ENCODE measurements at regions not wholly inside any gene's neighbourhood (a gene's known extent, or its start where the extent isn't known, plus 50 kb on each side); places are given as distances from the start of the nearest gene placed in this dataset.

- TF ChIP-seq POLR2A (IDR thresholded peaks at IDR 0.05) (no peak), POLR2AphosphoS5 (IDR thresholded peaks at IDR 0.05) (no peak), CTCF (IDR thresholded peaks at IDR 0.05) (no peak), EP300 (IDR thresholded peaks at IDR 0.05) (no peak)
Measured at GRCh38 chr9:134493461-134494272, 147.9 kb upstream of the COL5A1 start.
